ENCODE measurements at regions not wholly inside any gene's neighbourhood (a gene's known extent, or its start where the extent isn't known, plus 50 kb on each side); places are given as distances from the start of the nearest gene placed in this dataset.

DNA sequence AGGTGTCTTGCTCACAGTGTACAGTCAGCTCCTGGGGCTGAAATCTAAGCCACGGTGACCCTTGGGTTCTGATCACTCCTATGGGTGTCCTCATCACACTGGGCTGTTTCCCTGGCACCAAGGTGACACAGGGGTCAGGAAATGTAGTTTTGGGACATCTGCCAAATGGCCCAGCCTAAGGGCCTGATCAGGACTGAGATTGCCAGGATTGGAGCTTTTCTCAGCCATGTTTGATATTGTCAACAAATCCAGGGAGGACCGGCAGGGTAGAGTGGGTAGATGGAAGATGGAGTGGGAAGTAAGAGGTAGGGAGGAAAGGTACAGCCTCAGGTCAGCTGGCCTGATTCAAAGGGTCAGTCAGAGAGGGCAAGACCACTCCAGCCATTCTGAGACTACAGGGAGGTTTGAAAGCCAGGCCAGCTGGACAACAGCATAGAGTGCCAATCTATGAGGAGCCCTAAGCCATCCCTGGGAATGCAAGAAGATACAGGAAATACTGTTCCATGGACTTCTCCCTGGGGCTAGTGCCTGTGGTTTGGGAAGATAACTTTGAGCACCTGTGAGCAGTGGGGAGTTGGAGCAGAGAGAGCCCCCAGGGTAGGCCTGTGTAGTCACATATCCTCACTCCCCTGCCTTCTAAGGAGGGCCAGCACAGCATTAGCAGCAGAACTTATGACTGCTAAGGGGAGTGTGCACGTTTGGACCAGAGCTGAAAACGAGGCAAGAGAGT lies 377.3 kb upstream of the ZMIZ1 start:
- H3K36me3 ChIP-seq (ENCODE audit: control insufficient read depth in 2 of 2, insufficient read depth in 2 of 2, low read length in 1 of 2) = no peaks in the 10 kb centered on the region
- H3K27ac ChIP-seq (ENCODE audit: low read depth in 2 of 2, low read length in 1 of 2) = no peak overlapping the region
- WGBS, 2 donors = 71 to 75% methylated on average over 4 of the region's 4 CpGs
- H3K4me1 ChIP-seq (ENCODE audit: control insufficient read depth in 2 of 2, insufficient read depth in 2 of 2, low read length in 1 of 2) = peaks cover 0 to 3% of the 10 kb centered on the region in 2 donors
- peaks cover 0 to 2% of the 10 kb centered on the region in 2 donors for H3K9me3 ChIP-seq (ENCODE audit: control insufficient read depth in 2 of 2, insufficient read depth in 1 of 2, low read depth in 1 of 2, low read length in 1 of 2)
- H3K4me3 ChIP-seq (ENCODE audit: low read depth in 1 of 2, low read length in 2 of 2) = no peak overlapping the region
- H3K27me3 ChIP-seq (ENCODE audit: control insufficient read depth in 1 of 2, insufficient read depth in 2 of 2, low read length in 2 of 2) = no peaks in the 10 kb centered on the region

DNA sequence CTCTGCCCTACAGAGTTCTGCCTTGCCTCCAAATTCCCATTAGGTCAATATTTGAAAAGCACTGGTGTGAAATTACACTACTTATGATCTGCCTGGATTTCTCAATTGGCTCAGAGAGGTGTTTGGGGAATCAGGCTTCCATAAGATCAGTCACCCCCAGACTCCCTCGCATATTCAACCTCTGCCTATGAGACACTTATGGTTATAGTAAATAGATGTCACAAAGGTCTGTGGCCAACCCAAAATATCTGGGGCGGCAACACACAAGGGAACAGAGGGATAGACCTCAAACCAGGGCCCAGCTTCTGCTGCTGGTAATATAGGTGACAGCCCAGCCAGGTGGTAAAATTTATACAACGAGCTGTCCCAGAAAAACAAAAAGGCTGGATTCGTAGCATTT lies 376.7 kb upstream of the ZMIZ1 start:
- H3K27me3 ChIP-seq (ENCODE audit: control insufficient read depth in 1 of 2, insufficient read depth in 2 of 2, low read length in 2 of 2) = no peaks in the 10 kb centered on the region
- H3K9me3 ChIP-seq (ENCODE audit: control insufficient read depth in 2 of 2, insufficient read depth in 1 of 2, low read depth in 1 of 2, low read length in 1 of 2) = peaks cover 0 to 2% of the 10 kb centered on the region in 2 donors
- WGBS, 2 donors = 90 to 91% methylated on average over 4 of the region's 4 CpGs
- no peak overlapping the region for H3K4me3 ChIP-seq (ENCODE audit: low read depth in 1 of 2, low read length in 2 of 2)
- H3K4me1 ChIP-seq (ENCODE audit: control insufficient read depth in 2 of 2, insufficient read depth in 2 of 2, low read length in 1 of 2) = peaks cover 3 to 4% of the 10 kb centered on the region in 2 donors
- H3K36me3 ChIP-seq (ENCODE audit: control insufficient read depth in 2 of 2, insufficient read depth in 2 of 2, low read length in 1 of 2) = no peaks in the 10 kb centered on the region
- no peak overlapping the region for H3K27ac ChIP-seq (ENCODE audit: low read depth in 2 of 2, low read length in 1 of 2)

DNA sequence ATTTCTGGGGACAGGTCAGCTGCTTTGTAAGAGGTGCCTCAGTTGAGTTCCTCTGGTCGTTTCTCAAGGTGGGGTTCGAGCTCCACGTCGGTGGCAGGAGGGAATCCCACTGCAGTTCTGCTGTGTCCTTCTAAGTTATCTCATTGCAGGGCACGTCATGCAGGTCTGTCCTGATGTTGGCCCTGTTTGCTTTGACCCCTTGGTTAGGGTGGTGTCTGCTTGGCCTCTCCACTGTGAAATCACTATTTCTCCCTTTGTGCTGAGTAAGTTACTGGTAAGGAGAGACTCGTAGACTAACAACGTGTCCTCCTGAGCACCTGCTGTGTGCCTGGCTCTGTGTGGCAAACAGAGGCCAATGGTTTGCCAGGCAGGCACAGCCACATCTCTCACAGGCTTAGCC lies 372.9 kb upstream of the ZMIZ1 start:
- H3K4me1 ChIP-seq (ENCODE audit: control insufficient read depth in 2 of 2, insufficient read depth in 2 of 2, low read length in 1 of 2) = peaks cover 0 to 4% of the 10 kb centered on the region in 2 donors
- no peak overlapping the region for H3K27ac ChIP-seq (ENCODE audit: low read depth in 2 of 2, low read length in 1 of 2)
- no peak overlapping the region for H3K4me3 ChIP-seq (ENCODE audit: low read depth in 1 of 2, low read length in 2 of 2)
- 84 to 90% methylated on average over 7 of the region's 7 CpGs for WGBS, 2 donors
- no peaks in the 10 kb centered on the region for H3K36me3 ChIP-seq (ENCODE audit: control insufficient read depth in 2 of 2, insufficient read depth in 2 of 2, low read length in 1 of 2)
- H3K9me3 ChIP-seq (ENCODE audit: control insufficient read depth in 2 of 2, insufficient read depth in 1 of 2, low read depth in 1 of 2, low read length in 1 of 2) = no peaks in the 10 kb centered on the region
- no peaks in the 10 kb centered on the region for H3K27me3 ChIP-seq (ENCODE audit: control insufficient read depth in 1 of 2, insufficient read depth in 2 of 2, low read length in 2 of 2)

DNA sequence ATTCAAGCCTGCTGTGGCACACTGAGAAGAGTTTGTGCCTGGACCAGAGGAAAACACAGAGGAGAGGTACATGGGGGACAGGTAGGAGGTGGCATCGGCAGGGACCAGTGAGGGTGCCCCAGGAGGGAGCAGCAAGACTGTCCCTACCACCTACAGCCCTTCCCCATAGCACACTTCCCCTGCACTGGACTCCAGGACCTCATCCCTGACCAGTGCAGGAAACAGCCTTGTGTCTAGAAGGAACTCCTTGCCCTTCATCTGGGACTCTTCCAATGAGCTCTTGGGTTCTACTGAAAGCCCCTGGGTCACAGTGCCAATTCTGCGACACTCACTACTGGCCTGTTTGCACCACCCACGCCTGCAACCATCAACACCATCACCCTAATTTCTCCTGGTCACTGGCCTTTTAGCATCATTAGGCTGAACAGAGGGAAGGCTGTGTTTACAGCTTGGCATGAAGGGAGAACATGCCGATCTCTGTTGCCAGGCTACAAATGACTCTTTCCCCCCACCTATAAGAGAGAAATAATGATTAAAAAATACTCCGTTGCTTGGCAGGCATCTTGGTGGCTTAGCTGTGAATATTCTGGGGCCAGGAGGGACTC lies 371.9 kb upstream of the ZMIZ1 start:
- H3K27ac ChIP-seq (ENCODE audit: low read depth in 2 of 2, low read length in 1 of 2) = peak overlapping the region in 1 of 2 donors; percentile 58
- peaks cover 0 to 5% of the 10 kb centered on the region in 2 donors for H3K4me1 ChIP-seq (ENCODE audit: control insufficient read depth in 2 of 2, insufficient read depth in 2 of 2, low read length in 1 of 2)
- H3K27me3 ChIP-seq (ENCODE audit: control insufficient read depth in 1 of 2, insufficient read depth in 2 of 2, low read length in 2 of 2) = no peaks in the 10 kb centered on the region
- 51 to 68% methylated on average over 5 of the region's 5 CpGs for WGBS, 2 donors
- no peaks in the 10 kb centered on the region for H3K36me3 ChIP-seq (ENCODE audit: control insufficient read depth in 2 of 2, insufficient read depth in 2 of 2, low read length in 1 of 2)
- no peaks in the 10 kb centered on the region for H3K9me3 ChIP-seq (ENCODE audit: control insufficient read depth in 2 of 2, insufficient read depth in 1 of 2, low read depth in 1 of 2, low read length in 1 of 2)
- no peak overlapping the region for H3K4me3 ChIP-seq (ENCODE audit: low read depth in 1 of 2, low read length in 2 of 2)

DNA sequence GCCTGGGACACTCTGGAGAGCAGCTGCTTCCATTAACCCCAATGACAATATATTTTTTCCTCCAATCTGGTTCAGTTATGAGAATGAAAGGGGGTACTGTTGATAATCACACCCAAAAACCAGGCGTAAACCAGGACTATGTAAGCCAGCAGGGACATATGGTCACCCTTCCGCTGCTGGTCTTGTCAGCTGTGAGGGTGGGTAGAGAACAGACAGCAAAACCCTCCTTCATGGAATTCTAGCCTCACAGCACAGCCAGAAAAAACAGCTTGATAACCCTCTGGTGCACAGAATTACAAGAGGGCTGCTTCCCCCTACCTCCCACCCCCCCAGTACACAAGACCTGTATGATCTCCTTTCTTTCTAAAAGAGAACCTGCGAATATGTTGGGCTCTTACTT lies 368.8 kb upstream of the ZMIZ1 start:
- no peaks in the 10 kb centered on the region for H3K36me3 ChIP-seq (ENCODE audit: control insufficient read depth in 2 of 2, insufficient read depth in 2 of 2, low read length in 1 of 2)
- no peaks in the 10 kb centered on the region for H3K27me3 ChIP-seq (ENCODE audit: control insufficient read depth in 1 of 2, insufficient read depth in 2 of 2, low read length in 2 of 2)
- WGBS, 2 donors = 86 to 92% methylated on average over 3 of the region's 3 CpGs
- H3K27ac ChIP-seq (ENCODE audit: low read depth in 2 of 2, low read length in 1 of 2) = no peak overlapping the region
- no peaks in the 10 kb centered on the region for H3K9me3 ChIP-seq (ENCODE audit: control insufficient read depth in 2 of 2, insufficient read depth in 1 of 2, low read depth in 1 of 2, low read length in 1 of 2)
- H3K4me3 ChIP-seq (ENCODE audit: low read depth in 1 of 2, low read length in 2 of 2) = no peak overlapping the region
- H3K4me1 ChIP-seq (ENCODE audit: control insufficient read depth in 2 of 2, insufficient read depth in 2 of 2, low read length in 1 of 2) = peaks cover 0 to 6% of the 10 kb centered on the region in 2 donors

DNA sequence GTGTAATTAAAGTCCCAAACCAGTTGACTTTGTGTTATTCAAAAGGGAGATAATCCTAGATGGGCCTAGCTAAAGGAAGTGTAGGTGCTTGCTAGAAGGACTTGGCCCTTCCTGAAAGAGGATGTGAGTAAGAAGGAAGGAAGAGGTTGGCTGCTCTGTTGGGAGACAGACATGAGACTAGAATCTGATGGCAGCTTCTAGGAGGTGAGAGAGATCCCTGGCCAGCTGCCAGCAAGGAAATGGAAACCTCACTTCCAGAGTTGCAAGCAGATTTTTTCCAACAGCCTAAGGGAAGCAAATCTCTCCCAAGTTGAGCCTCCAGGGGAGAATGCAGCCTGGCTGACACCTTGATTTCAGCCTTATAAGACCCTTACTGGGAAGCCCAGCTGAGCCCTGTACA lies 368.4 kb upstream of the ZMIZ1 start:
- Histone ChIP-seq H3K4me1 (ENCODE audit: control insufficient read depth in 2 of 2, insufficient read depth in 2 of 2, low read length in 1 of 2) (peaks cover 0 to 6% of the 10 kb centered on the region in 2 donors), H3K9me3 (ENCODE audit: control insufficient read depth in 2 of 2, insufficient read depth in 1 of 2, low read depth in 1 of 2, low read length in 1 of 2) (no peaks in the 10 kb centered on the region), H3K4me3 (ENCODE audit: low read depth in 1 of 2, low read length in 2 of 2) (no peak overlapping the region), H3K27ac (ENCODE audit: low read depth in 2 of 2, low read length in 1 of 2) (no peak overlapping the region), H3K36me3 (ENCODE audit: control insufficient read depth in 2 of 2, insufficient read depth in 2 of 2, low read length in 1 of 2) (no peaks in the 10 kb centered on the region), H3K27me3 (ENCODE audit: control insufficient read depth in 1 of 2, insufficient read depth in 2 of 2, low read length in 2 of 2) (no peaks in the 10 kb centered on the region)

DNA sequence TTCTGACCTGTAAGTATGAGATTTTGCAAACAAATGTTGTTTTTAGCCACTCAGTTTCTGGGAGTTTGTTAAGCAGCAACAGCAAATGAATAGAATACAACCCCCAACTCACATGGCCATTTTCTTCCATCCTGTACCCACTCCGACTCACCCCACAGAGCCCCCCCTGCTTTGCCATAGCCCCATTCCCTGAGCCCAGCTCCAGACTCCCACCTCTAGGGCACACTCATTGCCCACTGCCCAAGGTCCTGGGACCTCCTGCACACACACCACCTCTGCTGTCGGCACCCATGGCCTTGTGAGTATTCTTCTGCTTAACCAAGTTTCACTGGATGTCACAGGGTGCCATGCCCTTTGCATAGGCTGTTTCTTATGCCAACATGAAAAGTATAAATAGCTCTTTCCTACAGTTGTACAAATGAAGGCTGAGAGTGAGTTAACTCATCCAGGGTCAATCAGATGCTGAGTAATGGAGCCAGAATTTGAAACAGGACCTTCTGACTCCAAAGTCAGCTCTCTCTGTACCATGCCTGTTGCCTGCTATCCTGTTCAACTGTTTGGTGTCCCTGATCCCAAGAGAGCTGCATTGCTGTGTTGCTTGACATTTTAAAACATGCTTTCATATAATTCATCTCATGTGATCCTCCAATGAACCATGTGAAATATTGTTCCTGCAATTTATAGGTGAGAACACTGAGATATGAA lies 367.8 kb upstream of the ZMIZ1 start:
- Histone ChIP-seq H3K36me3 (ENCODE audit: control insufficient read depth in 2 of 2, insufficient read depth in 2 of 2, low read length in 1 of 2) (no peaks in the 10 kb centered on the region), H3K27ac (ENCODE audit: low read depth in 2 of 2, low read length in 1 of 2) (no peak overlapping the region), H3K27me3 (ENCODE audit: control insufficient read depth in 1 of 2, insufficient read depth in 2 of 2, low read length in 2 of 2) (no peaks in the 10 kb centered on the region), H3K9me3 (ENCODE audit: control insufficient read depth in 2 of 2, insufficient read depth in 1 of 2, low read depth in 1 of 2, low read length in 1 of 2) (no peaks in the 10 kb centered on the region), H3K4me1 (ENCODE audit: control insufficient read depth in 2 of 2, insufficient read depth in 2 of 2, low read length in 1 of 2) (peaks cover 0 to 6% of the 10 kb centered on the region in 2 donors), H3K4me3 (ENCODE audit: low read depth in 1 of 2, low read length in 2 of 2) (no peak overlapping the region)
- WGBS, 2 donors = 87 to 90% methylated on average over 2 of the region's 2 CpGs

DNA sequence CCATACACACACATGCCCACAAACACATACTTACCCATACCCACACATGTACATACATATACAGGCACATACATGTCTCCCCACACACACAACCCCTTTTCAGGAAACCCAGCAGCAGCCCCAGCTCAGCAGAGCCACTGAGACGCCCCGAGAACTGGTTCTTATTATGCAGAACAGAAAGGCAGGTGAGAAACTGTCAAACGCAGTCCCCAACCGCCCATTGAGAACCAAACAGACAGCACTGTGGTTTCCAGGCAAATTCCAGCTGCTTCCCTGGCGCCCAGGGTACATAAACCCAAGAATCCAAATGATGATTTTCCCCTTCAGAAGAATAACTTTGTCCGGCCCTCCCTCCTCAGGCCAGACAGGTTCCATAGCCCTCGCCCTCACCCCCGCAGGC lies 366.6 kb upstream of the ZMIZ1 start:
- WGBS, 2 donors = 93% methylated on average over 8 of the region's 8 CpGs
- Histone ChIP-seq H3K36me3 (ENCODE audit: control insufficient read depth in 2 of 2, insufficient read depth in 2 of 2, low read length in 1 of 2) (no peaks in the 10 kb centered on the region), H3K4me1 (ENCODE audit: control insufficient read depth in 2 of 2, insufficient read depth in 2 of 2, low read length in 1 of 2) (peaks cover 0 to 3% of the 10 kb centered on the region in 2 donors), H3K27ac (ENCODE audit: low read depth in 2 of 2, low read length in 1 of 2) (no peak overlapping the region), H3K9me3 (ENCODE audit: control insufficient read depth in 2 of 2, insufficient read depth in 1 of 2, low read depth in 1 of 2, low read length in 1 of 2) (no peaks in the 10 kb centered on the region), H3K27me3 (ENCODE audit: control insufficient read depth in 1 of 2, insufficient read depth in 2 of 2, low read length in 2 of 2) (no peaks in the 10 kb centered on the region), H3K4me3 (ENCODE audit: low read depth in 1 of 2, low read length in 2 of 2) (no peak overlapping the region)

DNA sequence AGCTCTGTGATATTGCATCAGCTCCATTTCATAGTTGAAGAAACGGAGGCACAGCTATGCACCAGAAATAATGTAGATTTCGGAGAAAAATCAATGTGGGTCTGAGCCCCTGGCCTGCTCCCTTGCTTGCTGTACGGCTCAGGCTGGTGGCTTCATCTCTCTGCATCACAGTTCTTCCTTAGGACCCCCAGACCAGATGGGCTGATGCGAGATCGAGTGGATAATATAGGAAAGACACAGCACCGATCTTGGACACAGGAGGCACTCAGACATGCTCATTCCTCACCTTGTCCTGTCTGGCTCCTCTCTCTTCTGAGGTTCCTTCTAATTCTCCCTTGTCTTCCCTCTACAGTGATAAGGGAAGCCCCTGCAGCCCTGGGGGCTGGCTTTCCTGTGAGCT lies 365.9 kb upstream of the ZMIZ1 start:
- Histone ChIP-seq H3K4me3 (ENCODE audit: low read depth in 1 of 2, low read length in 2 of 2) (no peak overlapping the region), H3K9me3 (ENCODE audit: control insufficient read depth in 2 of 2, insufficient read depth in 1 of 2, low read depth in 1 of 2, low read length in 1 of 2) (no peaks in the 10 kb centered on the region), H3K27me3 (ENCODE audit: control insufficient read depth in 1 of 2, insufficient read depth in 2 of 2, low read length in 2 of 2) (no peaks in the 10 kb centered on the region), H3K36me3 (ENCODE audit: control insufficient read depth in 2 of 2, insufficient read depth in 2 of 2, low read length in 1 of 2) (no peaks in the 10 kb centered on the region), H3K4me1 (ENCODE audit: control insufficient read depth in 2 of 2, insufficient read depth in 2 of 2, low read length in 1 of 2) (peaks cover 0 to 3% of the 10 kb centered on the region in 2 donors), H3K27ac (ENCODE audit: low read depth in 2 of 2, low read length in 1 of 2) (no peak overlapping the region)
- WGBS, 2 donors = 82 to 87% methylated on average over 6 of the region's 6 CpGs

All from esophagus (tissue), 2 donors.